ENCODE measurements at regions not wholly inside any gene's neighbourhood (a gene's known extent, or its start where the extent isn't known, plus 50 kb on each side); places are given as distances from the start of the nearest gene placed in this dataset.

- in situ Hi-C loops (cut with HindIII; ENCODE audit: low sequenced_read_pairs), result no loop called here
Measured at GRCh38 chr2:217192366-217192765, 332.5 kb upstream of the TNP1 start.

GRCh38 chr2:217189747-217190146 lies 329.9 kb upstream of the TNP1 start:
- in situ Hi-C loops (cut with HindIII; ENCODE audit: low sequenced_read_pairs), result no loop called here

- in situ Hi-C loops (cut with HindIII; ENCODE audit: low sequenced_read_pairs), result no loop called here
Measured at GRCh38 chr2:217189131-217189530, 329.3 kb upstream of the TNP1 start.

GRCh38 chr2:217186668-217187159 lies 326.9 kb upstream of the TNP1 start:
- in situ Hi-C loops (cut with HindIII; ENCODE audit: low sequenced_read_pairs), result no loop called here

- in situ Hi-C loops (cut with HindIII; ENCODE audit: low sequenced_read_pairs), result no loop called here
Measured at GRCh38 chr2:217186152-217186551, 326.3 kb upstream of the TNP1 start.

GRCh38 chr2:217185265-217185995 lies 325.6 kb upstream of the TNP1 start:
- in situ Hi-C loops (cut with HindIII; ENCODE audit: low sequenced_read_pairs), result no loop called here

GRCh38 chr2:217184242-217184641 lies 324.4 kb upstream of the TNP1 start:
- in situ Hi-C loops (cut with HindIII; ENCODE audit: low sequenced_read_pairs), result no loop called here

- in situ Hi-C loops (cut with HindIII; ENCODE audit: low sequenced_read_pairs), result no loop called here
Measured at GRCh38 chr2:217183471-217183870, 323.6 kb upstream of the TNP1 start.

GRCh38 chr2:217182926-217183325 lies 323.1 kb upstream of the TNP1 start:
- in situ Hi-C loops (cut with HindIII; ENCODE audit: low sequenced_read_pairs), result no loop called here

- in situ Hi-C loops (cut with HindIII; ENCODE audit: low sequenced_read_pairs), result no loop called here
Measured at GRCh38 chr2:217181512-217181911, 321.6 kb upstream of the TNP1 start.

- in situ Hi-C loops (cut with HindIII; ENCODE audit: low sequenced_read_pairs), result no loop called here
Measured at GRCh38 chr2:217179854-217180253, 320.0 kb upstream of the TNP1 start.

- in situ Hi-C loops (cut with HindIII; ENCODE audit: low sequenced_read_pairs), result no loop called here
Measured at GRCh38 chr2:217178341-217178740, 318.5 kb upstream of the TNP1 start.

- in situ Hi-C loops (cut with HindIII; ENCODE audit: low sequenced_read_pairs), result no loop called here
Measured at GRCh38 chr2:217177720-217178119, 317.9 kb upstream of the TNP1 start.

GRCh38 chr2:217171874-217172273 lies 312.0 kb upstream of the TNP1 start:
- in situ Hi-C loops (cut with HindIII; ENCODE audit: low sequenced_read_pairs), result no loop called here

- in situ Hi-C loops (cut with HindIII; ENCODE audit: low sequenced_read_pairs), result loop anchor here (10.0 kb wide), 1 partner anchor 336 kb away; no protein-coding TSS in a partner anchor
Measured at GRCh38 chr2:217168496-217168895, 308.6 kb upstream of the TNP1 start.

- in situ Hi-C loops (cut with HindIII; ENCODE audit: low sequenced_read_pairs), result loop anchor here (10.0 kb wide), 1 partner anchor 337 kb away; no protein-coding TSS in a partner anchor
Measured at GRCh38 chr2:217167531-217167930, 307.7 kb upstream of the TNP1 start.

GRCh38 chr2:217166241-217166850 lies 306.5 kb upstream of the TNP1 start:
- in situ Hi-C loops (cut with HindIII; ENCODE audit: low sequenced_read_pairs), result loop anchor here (10.0 kb wide), 1 partner anchor 338 kb away; no protein-coding TSS in a partner anchor

GRCh38 chr2:217165547-217165946 lies 305.7 kb upstream of the TNP1 start:
- in situ Hi-C loops (cut with HindIII; ENCODE audit: low sequenced_read_pairs), result loop anchor here (10.0 kb wide), 1 partner anchor 339 kb away; no protein-coding TSS in a partner anchor

GRCh38 chr2:217163987-217164386 lies 304.1 kb upstream of the TNP1 start:
- in situ Hi-C loops (cut with HindIII; ENCODE audit: low sequenced_read_pairs), result loop anchor here (10.0 kb wide), 1 partner anchor 341 kb away; no protein-coding TSS in a partner anchor

- in situ Hi-C loops (cut with HindIII; ENCODE audit: low sequenced_read_pairs), result loop anchor here (10.0 kb wide), 1 partner anchor 342 kb away; no protein-coding TSS in a partner anchor
Measured at GRCh38 chr2:217162533-217162932, 302.7 kb upstream of the TNP1 start.

- in situ Hi-C loops (cut with HindIII; ENCODE audit: low sequenced_read_pairs), result loop anchor here (10.0 kb wide), 1 partner anchor 344 kb away; no protein-coding TSS in a partner anchor
Measured at GRCh38 chr2:217160978-217161973, 301.4 kb upstream of the TNP1 start.

All from DLD1 (cell line).